ENCODE measurements at regions not wholly inside any gene's neighbourhood (a gene's known extent, or its start where the extent isn't known, plus 50 kb on each side); places are given as distances from the start of the nearest gene placed in this dataset.
A peak's percentile ranks its signal among the peaks of the same experiment; 100 is the strongest.

DNA sequence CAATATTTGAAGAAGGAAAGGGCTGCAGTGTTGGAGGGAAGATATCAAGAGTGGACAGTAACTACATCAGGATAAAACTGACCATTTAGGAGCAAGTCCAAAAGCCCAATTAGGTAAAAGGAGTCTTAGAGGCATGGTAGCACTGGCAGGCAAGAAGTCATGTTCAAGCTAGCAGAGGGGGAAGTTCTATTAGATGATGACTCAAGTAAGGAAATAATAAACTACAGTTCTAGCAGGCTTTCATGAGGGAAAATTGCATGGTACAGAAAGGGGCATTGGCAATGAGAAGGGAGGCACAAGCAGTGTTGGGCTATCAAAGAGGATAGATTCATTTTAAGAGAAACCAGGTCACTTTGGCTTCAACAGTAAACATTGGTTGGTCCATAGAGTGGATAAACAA, 156.1 kb upstream of the PTPRK start:
- DNase-seq (ENCODE audit: extremely low read depth, low read depth, low spot score): no peak

DNA sequence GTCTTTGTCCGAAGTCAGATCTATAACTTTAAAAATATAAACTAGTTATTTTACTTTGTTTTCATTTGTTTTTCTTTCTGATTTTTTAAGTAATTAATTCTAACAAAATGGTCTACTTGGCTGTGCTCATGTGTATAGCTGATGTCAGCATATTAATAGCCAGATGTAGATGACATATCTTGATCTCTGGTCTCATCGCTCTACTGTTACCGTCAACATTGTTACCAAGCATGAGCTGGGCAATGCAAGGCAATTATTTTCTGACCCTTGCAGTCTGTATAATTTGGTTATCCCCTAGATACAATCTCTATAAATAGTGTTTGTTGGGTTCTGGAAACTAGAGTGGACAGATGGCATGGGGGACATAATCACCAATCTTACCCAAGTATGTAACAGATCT, 151.6 kb upstream of the PTPRK start:
- no peak for DNase-seq (ENCODE audit: extremely low read depth, low read depth, low spot score)

DNA sequence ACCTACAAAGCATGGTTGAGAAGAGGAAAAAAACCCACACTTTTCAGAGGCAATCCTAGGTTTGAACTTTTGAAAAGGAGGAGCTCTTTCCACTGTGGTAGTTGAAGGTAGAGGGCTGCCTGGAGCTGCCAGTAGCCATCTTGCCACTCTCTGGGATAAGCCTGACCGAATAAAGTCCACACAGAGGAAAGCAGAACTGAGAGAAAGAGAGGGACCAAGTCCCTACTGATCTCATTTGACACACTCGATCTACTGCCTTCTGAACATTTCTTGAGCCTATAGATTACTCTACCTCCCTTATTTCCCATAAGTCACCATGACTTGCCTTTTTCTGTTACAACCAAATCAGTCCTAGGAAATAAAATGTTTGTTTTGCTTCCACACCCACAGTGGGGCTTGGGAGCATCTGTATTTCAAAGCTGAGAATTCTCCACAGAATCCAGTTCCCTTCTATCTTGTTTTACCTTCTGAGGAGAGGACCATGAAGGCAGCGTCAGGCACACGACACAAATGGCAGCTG, 147.0 kb upstream of the PTPRK start:
- no peak for DNase-seq (ENCODE audit: extremely low read depth, low read depth, low spot score)

DNA sequence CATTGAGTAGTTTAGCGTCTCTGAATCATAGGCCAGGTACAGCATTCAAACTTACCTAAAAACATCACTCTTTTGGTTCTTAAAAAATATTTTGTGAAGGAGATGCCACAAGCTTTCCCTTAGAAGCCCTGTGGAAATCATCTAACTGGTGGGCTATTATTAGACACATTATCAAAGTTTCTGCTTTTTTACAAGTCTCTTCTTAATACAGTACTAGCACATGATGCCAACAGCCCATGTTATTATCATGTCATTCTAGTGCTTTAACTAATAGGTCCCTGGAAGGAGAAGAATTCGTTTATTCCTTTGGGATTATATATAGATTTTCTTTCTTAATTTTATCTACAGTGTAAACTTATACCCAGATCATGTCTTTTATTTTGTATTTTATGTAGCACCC, 146.0 kb upstream of the PTPRK start:
- DNase-seq (ENCODE audit: extremely low read depth, low read depth, low spot score): no peak

DNA sequence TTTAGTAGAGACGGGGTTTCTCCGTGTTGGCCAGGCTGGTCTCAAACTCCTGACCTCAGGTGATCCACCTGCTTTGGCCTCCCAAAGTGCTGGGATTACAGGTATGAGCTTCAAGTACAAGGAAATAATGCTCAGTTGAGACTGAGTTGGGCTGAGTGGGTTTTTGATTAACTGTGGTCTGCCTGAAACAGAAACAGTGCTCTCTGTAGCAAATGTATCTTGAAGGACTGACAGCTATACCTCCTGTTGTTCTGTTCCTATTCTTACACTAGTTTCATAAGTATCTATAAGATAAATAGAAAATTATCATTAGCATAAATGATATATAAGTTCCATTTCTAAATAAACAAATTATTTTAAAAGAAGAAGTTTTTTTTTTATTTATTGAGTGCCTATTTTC, 142.8 kb upstream of the PTPRK start:
- no peak for DNase-seq (ENCODE audit: extremely low read depth, low read depth, low spot score)

DNA sequence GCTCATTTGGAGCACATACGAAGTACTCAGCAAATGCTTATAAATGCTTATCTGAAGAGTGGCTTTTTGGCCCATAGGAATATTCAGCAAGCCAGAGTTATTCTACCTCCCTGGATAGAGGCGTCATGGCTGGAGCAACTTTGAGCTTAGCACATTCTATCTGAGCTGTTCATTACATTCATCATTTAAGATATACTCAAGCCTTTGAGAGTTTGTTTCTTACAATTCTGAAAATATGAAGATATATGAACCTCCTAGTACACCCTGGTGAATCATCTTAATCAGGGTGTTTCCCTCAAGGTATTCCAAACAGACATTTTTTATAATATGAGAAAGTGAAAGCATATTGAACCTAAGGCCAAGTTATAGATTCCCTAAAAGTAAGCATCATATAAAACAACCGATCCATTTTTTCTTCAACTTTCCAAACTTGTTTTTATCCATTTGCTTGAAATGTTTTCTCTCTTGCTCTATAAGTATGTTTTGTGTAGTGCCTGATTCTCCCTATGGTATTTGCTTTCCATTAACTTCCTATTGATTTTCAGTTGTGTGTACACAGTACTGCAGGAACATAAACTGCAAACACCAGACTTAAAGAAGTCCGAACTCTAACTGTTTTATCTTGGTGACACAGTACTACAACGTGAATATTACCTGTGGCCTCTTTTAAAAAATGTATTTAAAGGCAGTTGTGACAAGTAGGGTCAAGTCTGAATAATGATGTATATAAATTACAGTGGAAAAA, 139.7 kb upstream of the PTPRK start:
- DNase-seq (ENCODE audit: extremely low read depth, low read depth, low spot score): no peak

DNA sequence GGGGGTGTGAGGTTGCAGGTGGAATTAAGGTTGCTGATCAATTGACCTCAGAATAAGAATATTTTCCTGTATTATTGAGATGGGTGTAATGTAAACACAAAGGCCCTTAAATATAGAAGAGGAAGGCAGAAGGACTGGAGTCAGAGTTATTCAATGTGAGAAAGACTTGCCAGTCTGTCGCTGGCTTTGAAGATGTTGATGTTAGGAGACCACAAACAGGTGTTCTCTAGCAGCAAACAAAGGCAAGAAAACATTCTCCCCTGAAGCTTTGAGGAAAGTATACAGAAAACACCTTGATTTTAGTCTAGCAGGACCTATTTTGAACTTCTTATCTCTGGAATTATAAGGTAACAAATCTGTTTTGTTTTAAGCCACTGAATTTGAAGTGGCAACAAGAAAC, 138.9 kb upstream of the PTPRK start:
- DNase-seq (ENCODE audit: extremely low read depth, low read depth, low spot score): no peak

DNA sequence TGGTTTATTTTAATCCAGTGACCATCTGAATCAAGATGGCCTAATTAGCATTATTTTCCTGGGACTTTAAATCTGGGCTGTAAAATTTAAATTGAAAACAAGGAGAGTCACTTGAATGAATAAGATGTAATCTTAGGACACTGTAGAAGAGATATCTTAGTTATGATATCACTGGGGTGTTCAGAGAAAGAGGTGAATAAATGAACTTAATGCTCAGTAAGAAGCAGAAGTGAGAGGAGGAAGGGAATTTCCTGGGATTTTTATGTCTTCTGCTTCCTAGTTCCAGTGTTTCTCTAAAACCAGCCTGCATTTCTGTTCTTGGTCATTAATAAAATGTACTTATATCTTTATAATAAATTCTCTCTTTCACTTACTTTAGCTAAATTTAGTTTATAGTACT, 136.8 kb upstream of the PTPRK start:
- DNase-seq (ENCODE audit: extremely low read depth, low read depth, low spot score): no peak

DNA sequence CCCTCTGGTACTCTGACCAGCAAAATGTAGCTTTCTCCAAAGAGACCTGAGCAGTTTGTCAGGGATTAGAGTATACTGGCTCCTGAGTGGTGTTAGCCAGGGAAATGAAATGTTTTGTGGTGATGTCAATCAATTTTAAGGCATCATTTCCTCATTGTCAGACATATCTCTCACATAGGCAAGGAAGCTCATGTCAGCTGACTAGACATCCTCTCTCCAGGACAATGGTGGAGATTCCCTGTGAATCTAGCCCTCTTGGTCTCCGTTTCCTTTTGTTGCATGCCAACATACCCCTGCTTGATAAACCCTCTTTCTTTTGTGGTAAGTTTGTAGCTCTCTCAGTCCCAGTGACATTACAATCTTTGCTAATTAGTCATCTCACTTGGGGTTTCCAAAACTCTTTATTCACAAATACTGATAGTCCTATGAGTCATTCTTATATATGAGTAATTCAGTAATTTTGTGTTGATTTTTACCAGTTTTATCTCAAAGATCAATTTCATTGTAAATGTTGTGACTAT, 135.6 kb upstream of the PTPRK start:
- DNase-seq (ENCODE audit: extremely low read depth, low read depth, low spot score): peak; percentile 89

DNA sequence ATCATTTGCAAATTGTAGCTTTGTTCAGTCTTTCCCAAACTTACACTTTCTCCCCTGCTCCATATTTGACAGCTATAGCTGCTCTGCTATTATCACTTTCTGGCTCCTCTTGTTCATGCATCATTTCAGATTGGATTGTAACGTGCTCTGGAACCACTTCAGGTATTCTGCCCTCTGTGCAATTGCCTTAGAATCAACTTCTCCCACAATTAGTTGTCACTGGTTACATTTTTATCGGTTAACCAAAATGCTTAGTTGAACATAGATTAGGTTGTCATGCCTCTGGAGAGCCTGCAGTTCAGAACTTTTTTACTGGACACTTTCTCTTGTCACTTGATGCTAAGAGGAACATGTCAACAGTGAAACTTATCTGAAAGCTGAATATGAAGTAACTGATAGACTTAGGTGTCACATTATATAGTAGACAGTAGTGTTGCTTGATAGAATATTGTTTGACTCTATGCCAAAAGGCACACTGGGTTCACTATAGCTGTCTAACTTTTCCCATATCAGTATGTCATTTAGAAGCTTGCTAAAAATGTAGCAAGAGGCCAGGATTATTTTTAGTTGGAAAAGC, 127.7 kb upstream of the PTPRK start:
- DNase-seq (ENCODE audit: extremely low read depth, low read depth, low spot score): no peak

DNA sequence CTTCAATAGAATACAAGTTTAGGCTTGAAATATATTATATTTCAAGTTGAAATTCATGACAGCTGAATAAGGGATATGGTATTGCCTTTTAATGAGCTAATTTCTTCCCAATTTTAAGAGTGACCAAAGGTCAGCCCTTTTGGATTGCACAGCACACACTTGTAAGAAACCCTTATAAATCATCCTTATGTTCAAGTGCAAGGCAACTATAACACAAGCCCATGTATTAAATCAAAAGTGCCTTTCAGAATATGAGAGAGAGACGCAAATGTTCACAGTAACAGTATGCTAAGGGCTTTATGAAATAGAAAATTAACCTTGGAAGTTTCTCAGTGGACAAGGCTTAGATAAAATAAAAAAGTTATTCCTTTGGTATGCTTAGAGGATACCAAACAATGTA, 121.7 kb upstream of the PTPRK start:
- no peak for DNase-seq (ENCODE audit: extremely low read depth, low read depth, low spot score)

DNA sequence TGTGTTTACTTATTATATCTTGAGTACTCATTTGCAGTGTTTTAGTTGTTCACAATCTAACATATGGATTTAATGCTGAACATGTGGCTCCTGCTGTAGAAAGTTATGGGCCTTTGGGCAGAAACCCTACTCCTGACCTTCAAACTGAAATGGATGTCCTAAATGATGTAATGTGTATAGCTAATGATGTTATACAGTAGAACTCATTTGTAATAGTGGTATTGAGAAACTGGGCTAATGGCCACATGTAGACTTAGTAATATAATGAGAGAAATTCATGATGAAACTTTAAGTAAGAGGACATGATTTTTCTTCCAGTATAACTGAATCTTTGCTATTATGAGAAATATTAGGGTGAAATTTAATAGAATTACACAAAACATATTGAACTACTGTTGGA, 121.3 kb upstream of the PTPRK start:
- no peak for DNase-seq (ENCODE audit: extremely low read depth, low read depth, low spot score)

DNA sequence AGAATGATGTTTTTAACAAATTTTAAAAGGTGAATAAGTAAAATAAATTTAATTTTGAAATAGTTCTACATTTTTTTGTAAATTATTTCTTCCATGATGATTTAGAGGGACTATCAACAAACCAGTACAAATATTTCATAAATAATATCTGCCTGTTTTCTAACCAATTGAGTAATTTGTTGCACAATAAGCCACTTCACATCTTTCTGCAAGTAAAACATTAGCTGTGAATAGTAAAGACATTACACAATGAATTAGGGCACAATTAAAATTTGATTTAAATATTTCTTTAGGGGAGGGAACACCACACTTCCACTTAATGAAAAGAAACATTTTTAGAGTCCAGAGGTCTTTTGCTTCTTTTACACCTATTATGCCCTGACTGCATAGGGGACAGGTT, 118.4 kb upstream of the PTPRK start:
- DNase-seq (ENCODE audit: extremely low read depth, low read depth, low spot score): no peak

DNA sequence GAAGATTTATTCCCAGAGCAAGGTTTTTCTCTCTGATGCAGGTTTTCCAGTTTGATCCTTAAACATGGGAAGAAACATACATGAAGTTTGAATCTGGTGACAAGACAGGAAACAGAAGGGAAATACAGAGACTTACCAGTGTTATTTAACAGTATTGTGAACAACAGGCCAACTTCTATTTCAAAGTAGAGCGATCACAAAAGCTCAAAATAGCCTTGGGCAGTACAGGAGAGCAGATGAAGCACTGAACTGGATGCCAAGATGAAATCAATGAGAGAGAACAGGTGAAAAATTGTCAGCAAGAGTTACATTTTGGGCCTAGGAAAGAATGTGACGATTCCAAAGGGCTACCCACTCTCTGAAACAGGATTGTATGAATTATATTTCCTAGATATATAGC, 114.8 kb upstream of the PTPRK start:
- no peak for DNase-seq (ENCODE audit: extremely low read depth, low read depth, low spot score)

DNA sequence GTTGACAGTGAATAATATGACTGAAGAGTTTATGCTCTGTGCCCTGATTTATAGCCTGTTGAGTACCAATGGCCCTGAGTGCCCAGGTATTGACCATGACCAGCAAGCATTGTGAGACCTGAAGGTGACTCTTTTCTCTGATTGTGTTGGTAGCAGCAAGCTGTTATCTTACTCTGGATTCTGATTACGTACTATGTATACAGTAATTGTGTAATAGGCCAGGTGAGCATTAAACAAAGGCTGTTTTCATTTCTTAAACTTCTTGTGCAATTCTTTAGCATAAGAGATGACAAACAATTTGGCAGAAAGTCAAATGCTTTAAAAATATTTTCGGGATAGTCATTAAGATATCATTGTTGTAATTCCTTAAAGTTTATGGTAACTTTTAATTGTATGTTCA, 111.7 kb upstream of the PTPRK start:
- DNase-seq (ENCODE audit: extremely low read depth, low read depth, low spot score): no peak

DNA sequence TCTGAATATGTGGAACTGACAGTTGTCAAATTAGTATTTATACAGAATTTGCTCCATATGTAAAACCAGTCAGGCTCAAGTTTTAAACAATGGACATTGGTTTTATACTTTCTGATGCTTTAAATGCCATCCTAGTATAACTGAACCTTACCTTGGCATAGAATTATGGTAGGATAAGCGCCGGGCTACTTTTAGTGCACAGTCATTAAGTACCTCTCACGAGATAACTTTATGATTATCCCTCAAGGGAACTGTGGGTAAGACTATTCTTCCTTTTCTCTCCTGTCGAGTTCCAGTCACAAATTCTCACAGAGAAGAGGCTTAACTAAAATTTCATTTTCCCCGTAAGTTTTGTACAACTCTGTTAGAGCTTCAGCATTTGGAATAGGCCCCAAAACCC, 110.6 kb upstream of the PTPRK start:
- DNase-seq (ENCODE audit: extremely low read depth, low read depth, low spot score): no peak

DNA sequence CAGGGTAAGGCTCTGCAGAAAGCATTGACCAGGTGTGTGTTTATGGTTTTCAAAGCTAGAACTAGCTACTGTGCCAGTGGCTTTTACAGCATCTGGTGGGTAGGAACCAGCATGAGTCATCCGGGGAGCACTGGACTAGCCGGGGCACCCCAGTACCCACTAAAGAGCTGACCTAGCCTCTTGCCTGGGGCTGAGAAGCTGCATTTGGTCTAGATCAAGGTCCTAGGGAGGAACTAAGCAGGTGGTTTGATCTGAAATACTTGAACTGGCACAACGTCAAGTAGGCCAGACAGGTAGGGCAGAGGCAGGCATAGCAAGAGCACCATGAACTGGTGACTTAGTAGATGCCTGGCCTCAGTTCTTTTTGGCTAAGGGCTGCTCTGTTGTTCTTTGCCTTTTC, 109.8 kb upstream of the PTPRK start:
- DNase-seq (ENCODE audit: extremely low read depth, low read depth, low spot score): no peak

DNA sequence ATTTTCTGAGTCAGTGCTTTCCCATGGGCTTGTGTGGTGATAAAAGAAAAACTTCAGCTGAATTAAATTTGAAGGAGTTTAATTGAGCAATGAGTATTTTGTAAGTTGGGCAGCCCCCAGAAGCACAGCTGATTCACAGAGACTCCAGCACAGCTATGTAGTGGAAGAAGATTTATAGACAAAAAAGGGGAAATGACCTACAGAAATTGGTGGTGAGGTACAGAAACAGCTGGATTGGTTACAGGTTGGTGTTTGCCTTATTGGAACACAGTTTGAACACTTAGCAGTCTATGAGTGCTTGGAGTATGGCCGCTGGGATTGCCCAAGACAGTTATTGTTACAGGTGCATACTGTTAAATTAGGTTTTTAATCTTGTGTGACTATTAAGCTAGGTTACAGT, 96.9 kb upstream of the PTPRK start:
- no peak for DNase-seq (ENCODE audit: extremely low read depth, low read depth, low spot score)

DNA sequence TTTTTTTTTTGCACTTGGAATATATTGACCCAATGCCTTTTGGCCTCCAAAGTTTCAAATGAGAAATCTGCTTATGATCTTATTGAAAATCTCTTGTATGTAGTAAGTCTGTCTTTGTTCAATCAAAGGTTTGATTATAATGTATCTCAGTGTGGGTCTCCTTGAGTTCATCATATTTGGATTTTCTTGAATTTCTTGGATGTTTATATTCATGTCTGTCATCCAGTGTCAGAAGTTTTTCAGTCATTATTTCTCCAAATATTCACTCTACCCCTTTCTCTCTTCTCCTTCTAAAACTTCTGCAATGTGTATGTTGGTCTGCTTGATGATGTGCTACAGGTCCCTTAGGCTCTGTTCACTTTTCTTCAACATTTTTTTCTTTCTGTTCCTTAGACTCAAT, 95.9 kb upstream of the PTPRK start:
- no peak for DNase-seq (ENCODE audit: extremely low read depth, low read depth, low spot score)

DNA sequence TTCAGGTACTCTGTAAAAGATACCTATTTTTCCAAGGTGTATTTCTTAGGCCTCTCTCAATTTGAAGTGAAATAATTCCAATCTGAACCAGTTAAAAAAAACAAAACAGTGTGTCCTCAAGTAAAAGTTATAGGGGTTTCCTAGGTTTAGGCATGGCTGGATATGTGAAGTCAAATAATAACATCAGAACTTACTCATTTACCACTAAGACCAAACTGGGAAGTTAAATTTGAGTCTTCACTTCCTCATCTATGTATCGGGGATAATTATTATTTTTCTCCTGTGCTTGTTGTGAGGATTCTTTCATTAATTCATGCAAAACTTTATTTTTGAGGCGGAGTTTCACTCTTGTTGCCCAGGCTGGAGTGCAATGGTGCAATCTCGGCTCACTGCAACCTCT, 86.2 kb upstream of the PTPRK start:
- no peak for DNase-seq (ENCODE audit: extremely low read depth, low read depth, low spot score)

DNA sequence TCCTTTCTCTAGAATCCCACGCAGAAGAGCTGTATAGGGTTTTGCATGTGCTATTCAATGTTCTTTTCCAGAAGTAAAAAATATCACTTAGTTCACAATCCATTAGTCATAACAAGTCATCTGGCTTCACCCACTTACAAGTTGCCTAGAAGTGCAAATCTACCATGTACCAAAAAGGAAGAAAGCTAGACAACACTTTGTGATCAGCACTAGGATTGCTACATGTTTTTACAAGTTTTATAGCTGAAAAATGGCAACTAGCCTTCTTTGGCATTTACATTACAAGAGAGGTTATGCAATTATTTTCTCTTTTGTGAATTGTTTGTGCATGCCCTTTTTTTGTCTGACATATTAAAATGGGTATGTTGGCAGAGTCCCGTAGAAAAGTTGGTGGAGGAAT, 85.6 kb upstream of the PTPRK start:
- no peak for DNase-seq (ENCODE audit: extremely low read depth, low read depth, low spot score)

DNA sequence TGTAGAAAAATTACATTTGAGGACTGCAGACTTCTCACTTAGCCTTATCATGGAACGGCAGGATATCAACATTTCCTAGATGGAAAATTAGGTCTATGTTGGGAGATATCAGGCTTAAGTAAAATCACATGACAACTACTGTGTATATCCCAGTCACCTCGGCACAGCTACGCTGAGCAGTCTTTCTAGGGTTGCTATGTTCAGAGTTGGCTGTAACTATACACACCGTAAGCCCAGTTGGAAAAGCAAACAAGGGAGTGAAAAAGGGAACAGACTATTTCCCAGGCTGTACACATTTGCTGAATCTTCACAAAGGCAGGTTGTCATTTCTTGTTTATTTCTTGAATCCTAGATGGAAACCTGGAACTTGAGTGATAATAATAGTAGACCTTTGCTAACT, 80.7 kb upstream of the PTPRK start:
- no peak for DNase-seq (ENCODE audit: extremely low read depth, low read depth, low spot score)
